GM12873 (cell line): ENCODE measurements at regions not wholly inside any gene's neighbourhood (a gene's known extent, or its start where the extent isn't known, plus 50 kb on each side); places are given as distances from the start of the nearest gene placed in this dataset.

Experiments used
- TF ChIP-seq, protein P1 (sequence below): IDR thresholded peaks from 2 replicates; pipeline ENCODE4 v1.5.1; 2012; ENCODE audit warnings: low read depth, mild to moderate bottlenecking, moderate library complexity, low read length, control low read depth; ENCODE audit not compliant: insufficient read depth; ENCODE audit errors: missing control alignments

DNA sequence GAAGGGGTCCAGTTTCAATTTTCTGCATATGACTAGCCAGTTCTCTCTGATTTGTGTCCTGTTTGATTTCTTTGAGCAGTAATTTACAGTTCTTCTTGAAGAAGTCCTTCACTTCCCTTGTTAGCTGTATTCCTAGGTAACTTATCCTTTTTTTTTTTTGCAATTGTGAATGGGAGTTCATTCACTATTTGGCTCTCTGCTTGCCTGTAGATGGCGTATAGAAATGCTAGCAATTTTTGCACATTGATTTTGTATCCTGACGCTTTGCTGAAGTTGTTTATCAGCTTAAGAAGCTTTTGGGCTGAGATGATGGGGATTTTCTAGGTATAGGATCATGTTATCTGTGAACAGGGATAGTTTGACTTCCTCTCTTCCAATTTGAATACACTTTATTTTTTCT is 77.6 kb upstream of the NID2 start:
- TF ChIP-seq, protein P1, sequence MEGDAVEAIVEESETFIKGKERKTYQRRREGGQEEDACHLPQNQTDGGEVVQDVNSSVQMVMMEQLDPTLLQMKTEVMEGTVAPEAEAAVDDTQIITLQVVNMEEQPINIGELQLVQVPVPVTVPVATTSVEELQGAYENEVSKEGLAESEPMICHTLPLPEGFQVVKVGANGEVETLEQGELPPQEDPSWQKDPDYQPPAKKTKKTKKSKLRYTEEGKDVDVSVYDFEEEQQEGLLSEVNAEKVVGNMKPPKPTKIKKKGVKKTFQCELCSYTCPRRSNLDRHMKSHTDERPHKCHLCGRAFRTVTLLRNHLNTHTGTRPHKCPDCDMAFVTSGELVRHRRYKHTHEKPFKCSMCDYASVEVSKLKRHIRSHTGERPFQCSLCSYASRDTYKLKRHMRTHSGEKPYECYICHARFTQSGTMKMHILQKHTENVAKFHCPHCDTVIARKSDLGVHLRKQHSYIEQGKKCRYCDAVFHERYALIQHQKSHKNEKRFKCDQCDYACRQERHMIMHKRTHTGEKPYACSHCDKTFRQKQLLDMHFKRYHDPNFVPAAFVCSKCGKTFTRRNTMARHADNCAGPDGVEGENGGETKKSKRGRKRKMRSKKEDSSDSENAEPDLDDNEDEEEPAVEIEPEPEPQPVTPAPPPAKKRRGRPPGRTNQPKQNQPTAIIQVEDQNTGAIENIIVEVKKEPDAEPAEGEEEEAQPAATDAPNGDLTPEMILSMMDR = no peak

DNA sequence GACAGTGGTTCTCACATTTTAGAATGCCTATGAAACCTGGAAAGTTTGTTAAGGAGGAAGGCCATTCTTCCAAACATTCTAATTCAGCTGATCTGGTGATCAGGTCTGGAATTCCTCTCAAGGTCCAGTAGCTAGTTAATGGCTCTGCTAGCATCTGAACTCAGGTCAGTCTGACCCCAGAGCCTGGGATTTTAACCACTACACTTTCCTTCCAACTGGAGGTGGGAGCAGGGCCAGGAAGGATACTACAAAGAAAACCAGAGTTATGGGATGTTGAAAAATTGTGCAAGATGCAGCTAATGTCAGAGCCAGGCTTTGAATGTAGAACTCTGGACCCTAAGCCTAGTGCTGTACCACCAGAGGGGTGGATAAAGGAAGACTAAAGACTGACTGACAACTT is 73.6 kb upstream of the NID2 start:
- TF ChIP-seq, protein P1 = no peak

DNA sequence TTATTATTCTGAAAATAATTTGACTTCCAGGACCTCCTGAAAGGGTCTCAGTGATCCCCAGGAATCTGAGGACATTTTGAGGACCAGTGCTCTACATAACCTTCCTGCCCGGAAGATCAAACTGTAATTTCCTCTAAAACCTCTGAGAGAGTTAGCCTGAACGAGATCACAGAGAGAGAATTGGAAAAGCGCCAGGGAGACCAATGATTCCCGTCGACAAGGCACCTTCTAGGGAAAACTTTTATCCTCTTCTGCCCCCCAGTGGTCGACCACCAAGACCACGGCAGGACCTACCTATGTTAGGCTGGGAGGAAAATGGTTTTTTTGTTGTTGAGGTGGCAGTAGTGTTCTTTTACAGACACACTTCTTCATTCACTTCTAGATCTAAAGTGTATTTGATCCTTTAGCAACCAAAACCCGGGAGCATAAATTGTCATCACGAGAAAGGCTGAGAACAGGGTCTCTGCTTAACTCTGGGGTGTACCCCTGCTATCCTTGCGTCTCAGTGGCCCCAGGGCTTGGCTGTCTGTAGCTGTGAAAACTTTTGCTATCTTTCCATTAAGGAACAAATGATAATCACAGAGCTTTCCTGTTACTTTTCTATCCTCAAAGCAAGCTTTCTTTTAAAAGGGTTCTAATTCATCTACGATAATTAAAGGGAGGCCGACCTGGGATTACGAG is 62.9 kb upstream of the NID2 start:
- TF ChIP-seq, protein P1 = peak; percentile 56

DNA sequence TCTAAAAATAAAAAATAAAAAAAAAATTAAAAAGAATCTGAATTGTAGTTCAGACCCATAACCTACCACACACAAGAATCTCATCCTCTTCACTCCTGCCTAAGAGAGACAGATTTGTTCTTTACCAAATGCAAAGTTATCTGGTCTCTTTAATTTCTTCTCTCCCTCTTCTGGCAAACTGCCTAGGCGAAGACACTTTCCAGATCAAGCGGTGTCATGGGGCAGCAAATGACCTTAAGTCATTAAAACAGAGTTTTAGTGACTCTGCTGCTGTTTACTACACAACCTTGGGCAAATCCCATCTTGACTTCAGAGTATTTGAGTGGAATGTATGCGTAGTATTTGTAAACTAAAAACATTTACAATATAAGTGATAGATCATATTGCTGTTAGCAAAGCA is 60.9 kb upstream of the NID2 start:
- TF ChIP-seq, protein P1 = no peak

DNA sequence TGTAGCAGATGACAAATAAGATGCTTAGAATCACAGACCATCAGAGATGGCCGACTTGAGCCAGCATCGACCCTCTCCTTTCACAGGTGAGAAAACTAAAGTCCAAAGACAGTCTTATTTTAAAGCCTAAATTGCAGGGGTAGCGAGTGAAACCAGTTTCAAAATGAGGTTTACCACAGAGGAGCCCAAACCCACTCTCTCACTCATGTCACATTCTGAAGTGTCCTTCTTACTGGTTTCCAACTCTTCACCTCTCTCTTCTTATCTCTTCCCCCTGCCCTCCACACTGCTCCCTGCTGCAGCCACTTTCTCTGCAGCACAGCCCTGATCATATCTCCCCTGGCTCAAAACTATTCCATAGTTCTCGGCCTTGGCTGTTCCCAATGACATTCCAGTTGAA is 57.0 kb upstream of the NID2 start:
- TF ChIP-seq, protein P1 = no peak

DNA sequence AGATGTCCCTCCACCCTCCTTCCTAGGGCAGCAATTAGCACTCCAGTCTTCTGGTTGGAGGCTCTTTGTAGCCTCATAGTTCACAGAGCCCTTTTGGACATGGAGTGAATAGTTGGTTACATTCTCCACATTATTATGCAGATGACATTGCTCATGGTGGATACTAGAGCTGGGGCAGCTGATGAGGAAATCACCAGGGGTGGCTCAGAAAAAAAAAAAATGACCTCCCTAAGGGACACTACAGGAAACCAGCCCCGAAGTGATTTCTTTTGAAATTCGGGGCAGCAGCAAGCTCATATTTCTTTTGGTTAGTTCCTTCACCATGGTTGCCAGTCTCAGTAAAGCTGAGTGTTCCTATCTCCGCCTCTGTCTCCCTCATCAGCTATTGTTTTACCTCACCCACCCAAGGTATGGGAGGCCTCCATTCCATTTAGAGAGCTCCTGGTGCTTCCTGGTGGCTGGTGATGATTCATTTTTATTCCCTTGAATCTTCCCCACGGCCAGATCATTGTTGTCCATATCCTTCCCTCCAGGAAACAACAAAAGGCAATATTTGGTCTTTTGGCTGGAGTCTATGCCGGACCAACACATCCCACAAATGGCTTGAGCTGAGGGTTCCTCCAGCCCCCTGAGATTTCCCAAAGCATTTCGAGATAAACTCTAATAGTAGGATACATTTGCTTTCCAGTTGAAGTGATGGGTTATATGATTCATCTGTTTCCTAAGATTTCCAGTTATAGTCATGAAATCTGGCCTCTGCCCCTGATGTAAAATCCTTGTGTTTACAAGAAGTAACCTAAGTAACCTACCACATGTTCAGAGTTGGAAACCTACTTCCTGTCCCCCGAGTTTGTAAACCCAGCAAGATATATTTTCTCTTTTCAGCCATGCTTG is 56.2 kb upstream of the NID2 start:
- TF ChIP-seq, protein P1 = no peak

DNA sequence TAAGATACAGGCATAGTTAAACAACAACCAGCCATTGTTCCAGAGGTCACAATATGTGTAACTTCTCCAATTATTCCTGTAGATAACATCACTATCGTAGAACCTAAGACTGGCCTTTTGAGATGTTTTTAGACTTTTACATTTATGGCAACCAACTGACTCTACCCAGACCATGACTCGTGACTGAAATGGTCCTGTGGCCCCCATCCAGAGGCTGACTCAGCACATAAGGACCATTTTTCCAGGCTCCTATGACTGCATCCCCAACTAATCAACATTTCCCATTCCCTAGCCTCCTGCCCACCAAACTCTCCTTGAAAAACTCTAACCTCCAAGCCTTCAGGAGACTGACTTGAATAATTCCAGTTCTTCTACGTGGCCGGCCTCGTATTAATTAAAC is 52.6 kb upstream of the NID2 start:
- TF ChIP-seq, protein P1 = no peak
